Mononuclear cell (primary cell): ENCODE measurements at regions not wholly inside any gene's neighbourhood (a gene's known extent, or its start where the extent isn't known, plus 50 kb on each side); places are given as distances from the start of the nearest gene placed in this dataset.

ENCODE experiments used
- H3K27me3 ChIP-seq: 2 replicates; pipeline ENCODE4 v1.6.0; 2011; ENCODE audit warnings: low read length, control low read depth; ENCODE audit not compliant: insufficient read depth
- H3K4me1 ChIP-seq: 2 replicates; pipeline ENCODE4 v1.5.1; 2011; ENCODE audit warnings: mild to moderate bottlenecking, low read length, control low read depth; ENCODE audit not compliant: insufficient read depth
- H3K4me3 ChIP-seq: 2 replicates; pipeline ENCODE4 v1.5.1; 2011; ENCODE audit warnings: mild to moderate bottlenecking, low read length, moderate library complexity
- H3K9me3 ChIP-seq: 2 replicates; pipeline ENCODE4 v1.5.1; 2011; ENCODE audit warnings: low read depth, mild to moderate bottlenecking, control low read depth, low read length

DNA sequence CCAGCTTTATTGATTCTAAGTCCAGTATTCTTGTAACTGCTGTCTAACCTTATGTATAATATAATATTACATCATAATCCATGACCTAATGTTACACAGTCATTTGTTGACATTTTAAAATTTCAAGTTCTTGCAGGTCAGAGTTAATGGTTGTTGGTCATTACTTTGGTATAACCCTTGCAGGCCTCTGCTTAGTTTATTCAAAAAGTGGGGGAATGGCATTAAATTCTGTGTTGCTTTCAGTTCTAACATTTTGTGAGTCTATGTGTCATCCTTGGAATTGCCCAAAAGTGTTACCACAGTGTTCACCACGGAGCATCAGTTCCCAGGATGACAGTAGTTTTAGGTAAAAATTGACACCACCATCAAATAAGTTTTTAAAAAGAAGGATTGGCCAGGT lies 174.8 kb upstream of the BCL6 start:
- Histone ChIP-seq H3K4me3 (no peak overlapping the region), H3K4me1 (peaks cover 62% of the 10 kb centered on the region), H3K9me3 (peaks cover 6% of the 10 kb centered on the region), H3K27me3 (no peaks in the 10 kb centered on the region)

DNA sequence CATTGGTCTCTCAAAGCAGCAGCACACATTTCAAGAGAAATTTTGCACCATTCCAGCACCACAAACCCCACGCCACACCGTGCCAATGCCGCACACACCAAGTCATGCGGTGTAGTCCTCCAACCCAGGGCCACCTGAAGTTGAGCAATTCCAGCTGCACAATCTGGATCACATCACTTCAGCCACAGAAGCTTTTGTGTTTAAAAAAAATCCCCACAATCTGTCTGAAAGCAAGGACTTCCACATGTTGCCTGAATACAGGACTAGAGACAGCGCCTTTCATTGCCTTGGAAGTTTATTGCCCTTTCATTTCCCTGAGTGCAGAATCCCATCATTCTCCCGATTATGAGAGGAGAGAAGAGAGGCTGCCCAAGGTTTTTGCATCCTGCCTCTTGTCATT lies 175.6 kb upstream of the BCL6 start:
- Histone ChIP-seq H3K27me3 (no peaks in the 10 kb centered on the region), H3K4me3 (no peak overlapping the region), H3K4me1 (peaks cover 53% of the 10 kb centered on the region)

DNA sequence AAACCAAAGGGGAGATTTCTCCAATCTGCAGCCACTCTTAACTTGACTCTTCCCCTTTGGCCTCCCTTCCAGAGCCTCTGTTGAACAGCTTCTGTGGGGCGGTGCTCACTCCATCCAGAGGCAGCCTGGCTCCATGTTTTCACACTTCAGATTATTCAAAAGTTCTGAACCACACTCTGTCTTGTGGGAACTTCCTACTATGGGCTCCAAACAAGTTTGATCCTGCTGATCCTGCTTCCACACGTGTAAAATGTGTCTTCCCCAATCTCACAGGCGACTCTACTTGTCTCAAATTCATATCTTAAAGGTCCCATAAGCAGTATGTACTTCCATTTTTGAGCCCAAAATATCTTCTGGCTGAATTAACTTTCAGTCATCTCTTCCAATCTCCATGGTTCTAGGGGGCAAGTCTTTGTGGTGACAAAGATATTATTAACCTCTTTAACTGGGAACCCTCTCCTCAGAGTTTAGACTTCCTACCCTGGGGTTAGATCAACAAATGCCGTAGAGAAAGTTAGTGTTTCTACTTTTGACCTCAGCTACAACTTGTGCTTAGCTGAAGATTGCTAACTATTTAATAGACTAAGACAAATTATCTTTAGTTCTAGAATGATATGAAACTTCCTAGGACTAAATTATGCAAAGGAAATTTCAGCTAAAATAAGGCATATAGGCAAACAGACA lies 176.3 kb upstream of the BCL6 start:
- Histone ChIP-seq H3K27me3 (no peaks in the 10 kb centered on the region), H3K4me1 (peaks cover 49% of the 10 kb centered on the region), H3K4me3 (no peak overlapping the region), H3K9me3 (peaks cover 6% of the 10 kb centered on the region)

More for the DNA sequence above, 175.6 kb upstream of the BCL6 start:
- peaks cover 6% of the 10 kb centered on the region for H3K9me3 ChIP-seq

DNA sequence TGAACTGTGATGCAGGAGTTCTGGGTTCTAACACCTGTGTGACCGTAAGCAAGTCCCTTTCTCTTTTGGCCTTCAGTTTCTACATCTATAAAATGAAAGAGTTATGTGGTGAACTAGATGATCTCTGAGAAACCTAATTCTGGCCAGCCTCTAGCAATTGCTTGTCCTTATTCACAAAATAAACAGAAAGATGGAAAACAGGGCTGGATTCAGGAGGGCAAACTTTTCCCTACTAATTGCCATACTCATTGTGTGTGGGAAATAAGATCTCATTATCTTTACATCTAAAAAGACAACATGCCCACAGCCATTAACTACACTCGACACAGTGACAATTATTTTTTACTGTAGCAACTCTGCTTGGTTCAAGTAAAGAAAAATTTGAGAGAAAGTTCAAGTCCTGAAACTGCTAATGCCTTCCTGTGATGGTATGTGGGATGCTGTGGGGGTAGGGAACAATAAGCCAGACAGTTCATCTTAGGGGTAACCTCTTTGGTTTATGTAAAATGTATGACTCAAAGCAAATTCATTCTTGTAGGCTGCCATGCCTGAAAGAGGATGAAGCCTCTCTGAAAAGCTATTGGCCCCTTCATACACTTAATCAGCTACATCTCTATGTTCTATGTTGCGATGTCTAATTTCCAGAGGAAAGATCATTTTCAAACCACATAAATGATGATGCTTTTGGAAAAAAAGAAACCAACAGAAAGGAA lies 177.6 kb upstream of the BCL6 start:
- Histone ChIP-seq H3K27me3 (no peaks in the 10 kb centered on the region), H3K9me3 (peaks cover 6% of the 10 kb centered on the region), H3K4me3 (no peak overlapping the region), H3K4me1 (peaks cover 45% of the 10 kb centered on the region)

DNA sequence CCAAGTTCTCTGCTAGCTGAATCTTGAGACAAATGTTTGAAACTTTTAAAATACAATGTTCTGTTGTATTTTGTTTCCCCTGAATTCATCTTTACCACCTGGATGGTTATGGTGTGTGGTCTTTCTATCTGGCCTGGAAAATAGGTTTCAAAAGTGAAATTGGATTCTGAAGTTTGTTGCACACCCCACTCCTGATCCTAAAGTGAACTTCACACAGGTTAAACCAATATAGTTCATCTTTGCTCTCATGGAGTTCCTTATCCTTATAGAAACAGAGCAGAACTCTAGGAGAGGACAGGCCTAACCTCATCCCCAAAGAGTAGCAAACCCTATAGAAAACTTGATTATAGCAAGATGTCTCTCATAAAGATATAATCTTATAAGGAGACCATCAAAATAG lies 179.4 kb upstream of the BCL6 start:
- Histone ChIP-seq H3K27me3 (no peaks in the 10 kb centered on the region), H3K4me1 (peaks cover 31% of the 10 kb centered on the region), H3K9me3 (peaks cover 6% of the 10 kb centered on the region), H3K4me3 (no peak overlapping the region)

DNA sequence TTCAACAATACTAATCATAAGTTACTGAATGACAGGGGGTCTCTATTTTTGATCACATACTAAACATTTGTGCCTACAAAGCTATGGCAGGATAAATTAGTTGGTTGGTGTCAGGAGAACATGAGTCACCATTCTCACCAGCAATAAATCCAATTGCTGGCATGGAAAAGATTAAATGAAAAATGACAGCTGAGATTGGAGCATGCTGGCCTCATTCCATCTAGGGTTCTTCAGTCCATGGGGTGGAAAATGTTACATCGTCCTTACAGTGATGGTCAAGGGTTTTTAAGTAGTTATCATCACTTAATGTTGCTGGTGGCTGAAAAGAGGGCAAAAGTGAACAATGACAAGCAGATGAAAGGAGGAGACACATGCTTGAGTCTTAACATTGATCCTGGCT lies 180.1 kb upstream of the BCL6 start:
- peaks cover 6% of the 10 kb centered on the region for H3K9me3 ChIP-seq
- no peak overlapping the region for H3K4me3 ChIP-seq
- H3K27me3 ChIP-seq: no peaks in the 10 kb centered on the region
- peaks cover 24% of the 10 kb centered on the region for H3K4me1 ChIP-seq

DNA sequence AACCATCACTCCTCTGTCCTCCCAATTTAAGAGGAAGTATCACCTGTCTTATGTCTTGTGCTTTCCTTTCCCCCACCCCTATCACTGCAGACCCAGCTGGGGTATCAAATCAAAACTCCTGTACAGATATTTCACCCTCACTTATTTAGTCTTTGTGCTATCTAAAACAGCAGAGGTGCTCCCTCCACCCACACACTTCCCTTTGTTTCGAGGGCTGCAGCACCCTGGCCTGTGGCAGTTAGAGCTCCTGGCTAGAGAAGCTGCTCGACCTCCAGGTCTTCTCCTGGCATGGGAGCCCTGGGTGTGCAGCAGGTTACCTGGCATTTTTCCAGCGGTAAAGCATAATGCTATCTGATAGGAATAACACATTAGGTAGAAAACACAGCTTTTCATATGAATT lies 181.4 kb upstream of the BCL6 start:
- Histone ChIP-seq H3K27me3 (no peaks in the 10 kb centered on the region), H3K9me3 (peaks cover 6% of the 10 kb centered on the region), H3K4me3 (no peak overlapping the region), H3K4me1 (peaks cover 14% of the 10 kb centered on the region)

DNA sequence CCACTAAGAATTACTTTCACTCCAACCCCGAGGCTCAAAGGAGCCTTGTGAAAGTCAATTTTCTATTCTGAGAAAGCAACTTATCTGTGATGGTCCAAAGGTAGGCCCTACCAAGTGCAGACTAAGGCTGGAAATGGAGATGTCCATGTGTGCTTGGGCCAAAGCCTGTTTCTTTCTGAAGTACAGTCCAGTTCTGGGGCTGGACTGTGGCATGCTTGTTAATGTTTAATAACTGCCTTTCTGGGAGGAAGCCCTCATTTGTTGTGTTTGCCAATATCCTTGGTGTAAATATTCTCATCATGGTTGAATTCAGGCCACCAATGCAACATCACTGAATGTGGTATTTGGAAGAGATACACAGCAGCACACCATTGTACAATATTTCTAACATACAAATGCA lies 182.3 kb upstream of the BCL6 start:
- Histone ChIP-seq H3K4me1 (peaks cover 14% of the 10 kb centered on the region), H3K9me3 (peaks cover 6% of the 10 kb centered on the region), H3K4me3 (no peak overlapping the region), H3K27me3 (no peaks in the 10 kb centered on the region)

DNA sequence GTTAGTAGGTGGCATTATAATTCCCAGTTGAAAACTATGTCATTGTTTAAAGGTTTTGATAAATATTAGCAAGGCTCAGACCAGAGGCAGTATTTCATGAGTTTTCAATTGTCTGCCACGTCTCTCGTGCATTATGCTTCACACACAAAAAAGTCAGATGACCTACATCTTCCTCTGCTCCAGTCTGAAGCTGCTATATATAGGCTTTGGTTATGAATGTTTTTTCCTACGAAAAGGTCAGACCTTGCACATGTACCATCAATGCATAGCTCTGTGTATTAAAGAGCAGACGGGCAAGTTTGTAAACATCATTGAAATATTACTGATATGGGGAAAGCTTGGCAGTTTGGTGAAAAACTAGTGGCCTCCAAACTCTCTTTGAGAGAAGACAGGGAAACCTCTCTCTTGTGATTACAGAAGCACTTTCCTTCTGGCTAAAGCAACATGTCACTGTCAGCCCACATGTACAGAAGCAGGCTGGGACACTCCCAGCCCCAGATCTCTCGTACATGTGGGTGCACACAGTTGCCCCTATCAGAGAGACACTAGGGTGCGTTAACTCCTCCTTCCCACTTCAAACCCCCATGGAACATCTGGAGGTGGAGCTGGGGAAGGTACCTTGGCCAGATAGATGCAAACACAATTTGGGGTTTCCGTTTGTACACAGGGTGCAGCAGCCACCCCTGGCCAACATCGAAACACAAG lies 184.0 kb upstream of the BCL6 start:
- Histone ChIP-seq H3K4me1 (peaks cover 14% of the 10 kb centered on the region), H3K27me3 (no peaks in the 10 kb centered on the region), H3K9me3 (peaks cover 6% of the 10 kb centered on the region), H3K4me3 (no peak overlapping the region)

DNA sequence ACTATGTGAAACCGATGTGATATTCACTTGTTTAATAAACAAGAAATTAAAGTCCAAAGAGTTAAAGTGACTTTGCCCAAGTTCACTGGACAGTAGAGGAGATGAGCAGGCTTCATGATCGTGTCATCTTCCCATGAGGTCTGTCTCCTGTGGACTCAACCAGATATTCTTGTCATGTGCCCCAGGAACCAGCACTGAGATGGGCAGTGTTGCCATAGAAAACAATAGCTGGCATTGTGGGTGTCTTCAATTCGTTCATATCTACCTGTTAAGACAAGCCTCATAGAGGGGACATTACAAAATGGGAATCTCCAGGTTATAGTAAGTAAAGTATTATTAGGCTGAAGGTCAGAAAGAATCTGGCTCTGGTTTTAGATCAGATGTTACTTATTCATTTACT lies 184.8 kb upstream of the BCL6 start:
- H3K4me3 ChIP-seq: no peak overlapping the region
- peaks cover 14% of the 10 kb centered on the region for H3K4me1 ChIP-seq
- H3K27me3 ChIP-seq: no peaks in the 10 kb centered on the region
- peaks cover under 1% of the 10 kb centered on the region for H3K9me3 ChIP-seq

DNA sequence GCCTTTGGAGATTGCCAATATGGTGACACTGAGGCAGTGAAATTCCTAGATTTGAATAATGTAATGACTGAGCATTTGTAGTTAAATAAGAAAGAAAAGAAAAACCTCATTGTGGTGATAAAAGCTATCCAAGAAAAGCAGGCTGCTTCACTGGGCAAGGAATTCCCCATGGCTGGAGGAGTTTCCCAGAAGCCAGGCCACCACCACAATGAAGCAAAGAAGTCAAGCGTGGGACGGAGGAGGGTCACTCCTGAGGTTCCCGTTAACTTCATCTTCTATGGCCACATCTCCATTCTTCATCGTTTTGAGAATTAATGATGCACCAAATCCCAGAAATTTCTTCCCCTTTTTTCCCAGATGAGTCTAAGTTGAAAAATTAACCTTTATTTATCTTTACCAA lies 185.8 kb upstream of the BCL6 start:
- peaks cover 23% of the 10 kb centered on the region for H3K4me1 ChIP-seq
- H3K4me3 ChIP-seq: no peak overlapping the region
- H3K9me3 ChIP-seq: no peaks in the 10 kb centered on the region
- H3K27me3 ChIP-seq: no peaks in the 10 kb centered on the region

DNA sequence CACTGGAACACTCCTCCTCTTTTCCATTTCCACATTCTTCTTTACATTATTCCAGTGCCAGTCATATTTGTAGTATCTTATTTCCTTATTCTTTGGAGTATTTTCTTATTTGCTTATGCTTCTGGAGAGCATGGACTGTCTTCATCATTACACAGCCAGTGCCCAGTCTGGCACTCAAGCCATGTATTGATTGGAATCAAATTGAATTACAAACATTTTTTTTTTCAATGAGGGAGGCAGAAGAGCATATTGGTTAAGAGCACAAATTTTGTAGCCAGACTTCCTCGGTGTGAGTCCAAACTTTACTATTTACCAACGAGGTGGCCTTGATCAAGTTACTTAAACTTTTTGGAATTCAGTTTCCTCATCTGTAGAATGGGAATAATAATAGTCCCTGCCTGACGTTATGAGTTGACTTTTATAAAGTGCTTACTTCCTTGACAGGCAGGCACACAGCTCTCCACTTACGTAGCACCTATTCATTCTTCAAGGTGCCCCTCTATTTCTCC lies 186.6 kb upstream of the BCL6 start:
- H3K4me1 ChIP-seq: peaks cover 24% of the 10 kb centered on the region
- H3K4me3 ChIP-seq: no peak overlapping the region
- no peaks in the 10 kb centered on the region for H3K27me3 ChIP-seq
- no peaks in the 10 kb centered on the region for H3K9me3 ChIP-seq

DNA sequence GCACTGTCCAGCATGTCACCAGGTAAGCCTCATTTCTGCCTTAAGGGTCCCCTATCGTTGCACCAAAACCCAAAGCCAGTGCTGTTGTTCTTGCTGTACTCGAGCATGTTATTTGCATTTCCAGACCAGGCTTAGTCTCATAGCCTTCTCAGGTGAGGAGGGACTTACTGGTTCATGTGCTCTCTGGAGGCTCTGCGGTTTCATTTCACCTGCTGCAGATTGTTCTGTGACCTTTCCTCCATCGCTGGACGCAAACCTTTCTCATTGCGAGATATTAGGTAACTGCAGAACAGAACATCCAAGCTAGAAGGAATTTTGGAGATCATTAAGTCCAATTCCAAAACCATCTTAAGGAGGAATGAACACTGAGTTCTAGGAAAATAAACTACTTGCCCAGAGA lies 187.3 kb upstream of the BCL6 start:
- H3K27me3 ChIP-seq: no peaks in the 10 kb centered on the region
- H3K4me1 ChIP-seq: peaks cover 21% of the 10 kb centered on the region
- H3K9me3 ChIP-seq: no peaks in the 10 kb centered on the region
- no peak overlapping the region for H3K4me3 ChIP-seq

DNA sequence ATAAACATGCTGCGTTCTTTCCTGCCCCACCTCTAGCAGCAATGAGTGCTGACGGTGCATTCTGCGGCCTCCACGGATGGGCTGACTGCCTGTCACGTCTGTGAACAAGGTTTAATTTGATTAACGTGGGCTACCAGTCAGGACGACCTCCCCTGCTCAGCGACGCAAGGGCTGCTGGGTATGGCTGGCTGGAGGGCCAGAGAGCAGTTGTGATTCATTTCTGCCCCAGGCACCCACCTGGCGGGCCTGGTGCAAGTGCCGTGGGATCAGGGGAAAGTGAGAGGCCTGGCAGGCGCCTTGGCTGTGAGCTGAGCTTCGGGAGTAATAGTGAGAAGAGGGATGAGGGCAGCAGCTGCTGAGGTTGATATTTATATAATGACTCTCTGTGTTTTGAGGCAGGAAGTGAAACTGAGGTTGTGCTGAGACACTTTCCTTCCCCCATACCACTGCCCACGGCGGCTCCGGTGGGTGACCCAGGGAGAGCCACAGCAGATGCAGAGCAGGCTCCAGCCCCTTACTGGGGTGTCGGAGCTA lies 190.4 kb upstream of the BCL6 start:
- H3K4me3 ChIP-seq: no peak overlapping the region
- no peaks in the 10 kb centered on the region for H3K9me3 ChIP-seq
- H3K4me1 ChIP-seq: peaks cover 25% of the 10 kb centered on the region
- H3K27me3 ChIP-seq: no peaks in the 10 kb centered on the region

DNA sequence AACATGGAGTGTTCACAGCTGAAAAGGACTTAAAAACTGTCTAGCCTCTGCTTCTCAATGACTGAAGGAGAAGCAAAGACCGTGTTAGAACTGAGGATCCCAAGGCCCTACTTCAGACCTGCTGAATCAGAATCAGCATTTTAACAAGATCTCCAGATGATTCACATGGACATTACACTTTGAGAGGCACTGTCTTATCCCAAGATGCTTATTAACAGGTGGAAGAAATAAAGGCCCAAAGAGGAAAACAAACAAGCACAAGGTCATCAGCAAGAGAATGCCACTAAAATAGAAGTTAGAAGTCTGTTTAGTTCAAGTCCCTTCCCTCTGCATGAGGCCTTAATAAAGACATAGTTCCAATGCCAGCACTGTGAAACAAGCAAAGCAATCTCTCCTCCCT lies 191.4 kb upstream of the BCL6 start:
- H3K4me3 ChIP-seq: no peak overlapping the region
- H3K27me3 ChIP-seq: no peaks in the 10 kb centered on the region
- no peaks in the 10 kb centered on the region for H3K9me3 ChIP-seq

More for the DNA sequence above, 191.4 kb upstream of the BCL6 start:
- peaks cover 25% of the 10 kb centered on the region for H3K4me1 ChIP-seq
